Heart right ventricle (tissue), 16 donors: ENCODE measurements at regions not wholly inside any gene's neighbourhood (a gene's known extent, or its start where the extent isn't known, plus 50 kb on each side); places are given as distances from the start of the nearest gene placed in this dataset.

Experiments used
- ATAC-seq, 8 donors: fragments of 200-7000 bp; cut with Tn5 transposase; one replicate each; pipeline ENCODE4 v1.9.1; 2020; ENCODE audit warnings: mild to moderate bottlenecking in 8 of 8, moderate library complexity in 8 of 8, moderate number of reproducible peaks in 1 of 8
- DNase-seq, 2 donors: peaks; one replicate each; pipeline ENCODE4 v3.0.0-alpha.2; 2020
- H3K27ac ChIP-seq, 10 donors: fragments of 200-600 bp; sonication (generic) in 2 of 10; one replicate each; pipeline versions ENCODE4 v1.5.0 to v1.8.0; 2020 to 2022; ENCODE audit warnings: mild to moderate bottlenecking in 3 of 10
- H3K27me3 ChIP-seq, 7 donors: fragments of 200-600 bp; one replicate each; pipeline ENCODE4 v1.8.0; 2021 to 2022; ENCODE audit warnings: mild to moderate bottlenecking in 2 of 7
- H3K36me3 ChIP-seq, 9 donors: fragments of 200-600 bp; sonication (generic) in 1 of 9; one replicate each; pipeline versions ENCODE4 v1.5.0 to v1.8.0; 2020 to 2022; ENCODE audit warnings: mild to moderate bottlenecking in 2 of 9
- H3K4me1 ChIP-seq, 9 donors: fragments of 200-600 bp; sonication (generic) in 1 of 9; one replicate each; pipeline versions ENCODE4 v1.5.0 to v1.8.0; 2020 to 2022; ENCODE audit warnings: mild to moderate bottlenecking in 4 of 9
- H3K4me3 ChIP-seq, 10 donors: fragments of 200-600 bp; sonication (generic) in 2 of 10; one replicate each; pipeline versions ENCODE4 v1.5.0 to v1.8.0; 2020 to 2022; ENCODE audit warnings: mild to moderate bottlenecking in 7 of 10, moderate library complexity in 2 of 10
- H3K9me3 ChIP-seq, 11 donors: fragments of 200-600 bp in 10 of 11; sonication (generic) in 2 of 11; one replicate each; pipeline versions ENCODE4 v1.5.0 to v1.8.0; 2013 to 2022; ENCODE audit warnings: mild to moderate bottlenecking in 2 of 11, control low read depth in 1 of 11, moderate library complexity in 1 of 11
- CTCF ChIP-seq, 9 donors: fragments of 200-600 bp; sonication (generic) in 2 of 9; IDR thresholded peaks; one replicate each; pipeline versions ENCODE4 v1.5.0 to v1.8.0; 2021 to 2022; ENCODE audit warnings: antibody characterized with exemption in 9 of 9, mild to moderate bottlenecking in 5 of 9, moderate library complexity in 1 of 9
- WGBS, 2 donors: extraction: QIAGEN DNeasy Blood & Tissue Kit; methylation state at CpG; one replicate each; pipeline ENCODE4 v1.1.7; 2013; ENCODE audit warnings: inconsistent platforms in 1 of 2; 5-methylcytosine and 5-hydroxymethylcytosine counted together
- intact Hi-C, 10 donors: fragments of 100-400 bp; cut with DNase I; formaldehyde crosslinking; loops; one replicate each; pipeline versions ENCODE4 v1.11.1 to v1.14.2; 2022
- donor health status: Arrhythmogenic right ventricular cardiomyopathy.
- donor health status: ischemic (EF 13 %, LVEDD 7.1; RV severe dilation, severe dysfunction).
- donor health status: healthy with polysubstance abuse.
- donor health status: DM: no; HTN: yes; CAD: no.
- donor health status: DM: no; HTN: no; CAD: no.
- donor health status: ischemic (EF 25% LVEDD 6.9; RV normal size, moderate dysfunction).
- donor health status: ischemic (EF 25% LVEDD 5.7; RV mildly dilated, moderate dysfunction).
- donor health status: healthy.
- donor health status: DM: yes; HTN: yes; CAD: no.
- donor health status: Ischemic cardiomyopathy.
- donor health status: ischemic (EF 35%, LVEDD 5.7; RV mildly dilated, moderate dysfunction).
- donor health status: nonischemic (EF 11% LVEDD 7.7; RV severe dilation, severe dysfunction).
- donor health status: DM: yes; HTN: yes; CAD: no.
- donor health status: PGD.
- donor health status: ischemic (EF 29% LVEDD 5.4; RV normal size, mild dysfunction).
- donor health status: nonischemic (EF 23%, LVEDD 6.1; RV moderate dilation, normal function).

GRCh38 chr2:150051004-150051403 is 436.5 kb downstream of the RND3 start:
- DNase-seq: no peak
- Histone ChIP-seq H3K9me3 (no peaks in the 10 kb centered on the region), H3K27ac (no peak overlapping the region), H3K27me3 (no peaks in the 10 kb centered on the region), H3K4me1 (peaks cover 0 to 4% (median 0%) of the 10 kb centered on the region in 9 donors), H3K36me3 (no peaks in the 10 kb centered on the region), H3K4me3 (no peak overlapping the region)
- ATAC-seq: no peak
- TF ChIP-seq CTCF (IDR thresholded peaks at IDR 0.05): no peak
- intact Hi-C loops: no loop called here

- TF ChIP-seq CTCF (IDR thresholded peaks at IDR 0.05): no peak
- intact Hi-C loops: no loop called here
- Histone ChIP-seq H3K9me3 (no peaks in the 10 kb centered on the region), H3K4me3 (no peak overlapping the region), H3K27me3 (no peaks in the 10 kb centered on the region), H3K27ac (no peak overlapping the region), H3K4me1 (peaks cover 0 to 4% (median 0%) of the 10 kb centered on the region in 9 donors), H3K36me3 (no peaks in the 10 kb centered on the region)
- no peak for DNase-seq
- ATAC-seq: no peak
- WGBS, 2 donors: 59 to 69% methylated on average over 5 of the region's 5 CpGs
Measured at GRCh38 chr2:150050036-150050435, 437.4 kb downstream of the RND3 start.

- Histone ChIP-seq H3K36me3 (no peaks in the 10 kb centered on the region), H3K9me3 (no peaks in the 10 kb centered on the region), H3K27me3 (no peaks in the 10 kb centered on the region), H3K4me3 (no peak overlapping the region), H3K27ac (no peak overlapping the region), H3K4me1 (peaks cover 0 to 4% (median 0%) of the 10 kb centered on the region in 9 donors)
- DNase-seq (no peak), ATAC-seq (no peak)
- intact Hi-C loops: no loop called here
- WGBS, 2 donors: 79 to 87% methylated on average over 2 of the region's 2 CpGs
- no peak for TF ChIP-seq CTCF (IDR thresholded peaks at IDR 0.05)
Measured at GRCh38 chr2:150047620-150048222, 439.7 kb downstream of the RND3 start.

- Histone ChIP-seq H3K27me3 (no peaks in the 10 kb centered on the region), H3K27ac (no peak overlapping the region), H3K4me3 (peak overlapping the region in 1 of 10 donors; percentile 9), H3K4me1 (peaks cover 0 to 4% (median 0%) of the 10 kb centered on the region in 9 donors), H3K36me3 (no peaks in the 10 kb centered on the region), H3K9me3 (no peaks in the 10 kb centered on the region)
- DNase-seq (no peak), ATAC-seq (no peak)
- no peak for TF ChIP-seq CTCF (IDR thresholded peaks at IDR 0.05)
- WGBS, 2 donors: 76 to 84% methylated on average over 4 of the region's 4 CpGs
- intact Hi-C loops: no loop called here
Measured at GRCh38 chr2:150046810-150047209, 440.7 kb downstream of the RND3 start.
